Cardiac muscle cell (in vitro differentiated cells and primary cell): ENCODE measurements at regions not wholly inside any gene's neighbourhood (a gene's known extent, or its start where the extent isn't known, plus 50 kb on each side); places are given as distances from the start of the nearest gene placed in this dataset.
A peak's percentile ranks its signal among the peaks of the same experiment; 100 is the strongest.

Experiments used
- DNase-seq, 2 donors: peaks; one replicate each; pipeline versions ENCODE4 v3.0.0 to v3.0.0-alpha.2; 2010 to 2017; ENCODE audit warnings: low read depth in 1 of 2, low spot score in 1 of 2
- H3K27ac ChIP-seq: fragments of 200-600 bp; sonication (generic); 2 replicates; pipeline ENCODE4 v1.5.1; 2016
- H3K27me3 ChIP-seq: fragments of 200-600 bp; sonication (generic); 2 replicates; pipeline ENCODE4 v1.6.0; 2016; ENCODE audit warnings: control low read depth
- H3K36me3 ChIP-seq: fragments of 200-600 bp; sonication (generic); 2 replicates; pipeline ENCODE4 v1.5.1; 2016; ENCODE audit warnings: control low read depth
- H3K4me1 ChIP-seq: fragments of 200-600 bp; sonication (generic); 2 replicates; pipeline ENCODE4 v1.8.1; 2017; ENCODE audit warnings: low read depth, mild to moderate bottlenecking, mixed run types
- H3K4me3 ChIP-seq: fragments of 200-600 bp; sonication (generic); 2 replicates; pipeline ENCODE4 v1.5.1; 2016; ENCODE audit warnings: mild to moderate bottlenecking
- H3K9me3 ChIP-seq: fragments of 200-600 bp; sonication (generic); 2 replicates; pipeline ENCODE4 v1.5.1; 2017; ENCODE audit warnings: low read depth, mild to moderate bottlenecking, control low read depth
- TF ChIP-seq, protein P1 (sequence below): IDR thresholded peaks from 2 replicates; pipeline ENCODE4 v1.5.1; 2012; ENCODE audit warnings: low read depth, mild to moderate bottlenecking, low read length

DNA sequence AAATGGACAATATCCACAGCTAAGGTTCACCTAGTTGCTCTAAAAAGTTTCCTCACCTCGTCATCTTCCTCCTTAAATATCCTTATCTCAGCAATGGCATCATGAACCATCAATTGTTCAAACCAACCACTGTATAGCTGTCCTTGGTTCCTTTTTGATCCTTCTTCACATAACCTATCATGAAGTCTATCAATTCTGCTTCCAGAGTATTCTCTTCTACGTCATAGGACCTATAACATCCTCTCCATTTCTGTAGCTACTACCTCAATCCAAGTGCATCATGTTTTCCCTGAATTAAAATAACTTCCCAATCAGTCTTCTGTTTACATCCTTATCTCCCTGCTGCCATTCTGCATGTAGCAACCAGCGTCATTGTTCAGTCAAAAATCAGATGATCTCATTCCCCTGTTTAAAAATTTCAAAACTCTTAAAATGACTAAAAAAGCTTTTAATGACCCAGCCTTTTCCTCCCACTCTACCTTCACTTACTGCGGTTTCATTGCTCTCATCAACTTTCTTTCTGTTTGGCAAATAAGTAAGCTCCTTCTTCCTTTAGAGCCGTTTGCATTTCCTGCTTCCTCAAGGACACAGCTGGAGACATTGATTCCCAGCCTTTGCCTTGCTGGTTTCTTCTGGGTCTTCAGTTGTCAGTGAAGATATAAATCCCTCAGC, 223.9 kb upstream of the MIR17HG start:
- H3K27ac ChIP-seq: no peak overlapping the region
- no peak overlapping the region for H3K4me3 ChIP-seq
- H3K4me1 ChIP-seq: no peaks in the 10 kb centered on the region
- H3K27me3 ChIP-seq: no peaks in the 10 kb centered on the region
- H3K36me3 ChIP-seq: no peaks in the 10 kb centered on the region
- DNase-seq: peak in 1 of 2 donors; percentile 46
- no peaks in the 10 kb centered on the region for H3K9me3 ChIP-seq
- TF ChIP-seq, protein P1, sequence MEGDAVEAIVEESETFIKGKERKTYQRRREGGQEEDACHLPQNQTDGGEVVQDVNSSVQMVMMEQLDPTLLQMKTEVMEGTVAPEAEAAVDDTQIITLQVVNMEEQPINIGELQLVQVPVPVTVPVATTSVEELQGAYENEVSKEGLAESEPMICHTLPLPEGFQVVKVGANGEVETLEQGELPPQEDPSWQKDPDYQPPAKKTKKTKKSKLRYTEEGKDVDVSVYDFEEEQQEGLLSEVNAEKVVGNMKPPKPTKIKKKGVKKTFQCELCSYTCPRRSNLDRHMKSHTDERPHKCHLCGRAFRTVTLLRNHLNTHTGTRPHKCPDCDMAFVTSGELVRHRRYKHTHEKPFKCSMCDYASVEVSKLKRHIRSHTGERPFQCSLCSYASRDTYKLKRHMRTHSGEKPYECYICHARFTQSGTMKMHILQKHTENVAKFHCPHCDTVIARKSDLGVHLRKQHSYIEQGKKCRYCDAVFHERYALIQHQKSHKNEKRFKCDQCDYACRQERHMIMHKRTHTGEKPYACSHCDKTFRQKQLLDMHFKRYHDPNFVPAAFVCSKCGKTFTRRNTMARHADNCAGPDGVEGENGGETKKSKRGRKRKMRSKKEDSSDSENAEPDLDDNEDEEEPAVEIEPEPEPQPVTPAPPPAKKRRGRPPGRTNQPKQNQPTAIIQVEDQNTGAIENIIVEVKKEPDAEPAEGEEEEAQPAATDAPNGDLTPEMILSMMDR: no peak

DNA sequence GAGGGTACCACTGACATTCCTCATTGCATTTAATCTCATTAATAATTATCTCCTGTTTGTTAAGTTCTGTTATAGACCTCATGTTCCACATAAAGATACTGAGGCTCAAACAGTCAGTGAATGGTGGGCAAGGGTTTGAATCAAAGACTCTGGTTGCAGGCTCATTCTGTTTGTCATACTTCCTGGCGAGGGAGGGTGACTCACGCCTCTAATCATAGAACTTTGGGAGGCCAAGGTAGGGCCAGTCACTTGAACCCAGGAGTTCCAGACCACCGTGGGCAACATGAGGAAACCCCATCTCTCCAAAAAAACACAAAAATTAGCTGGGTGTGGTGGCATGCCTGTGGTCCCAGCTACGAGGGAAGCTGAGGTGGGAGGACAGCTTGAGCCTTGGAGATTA, 220.7 kb upstream of the MIR17HG start:
- no peaks in the 10 kb centered on the region for H3K9me3 ChIP-seq
- no peak overlapping the region for H3K4me3 ChIP-seq
- no peaks in the 10 kb centered on the region for H3K4me1 ChIP-seq
- TF ChIP-seq, protein P1: no peak
- H3K27me3 ChIP-seq: no peaks in the 10 kb centered on the region
- H3K27ac ChIP-seq: no peak overlapping the region
- H3K36me3 ChIP-seq: no peaks in the 10 kb centered on the region
- DNase-seq: peak in 1 of 2 donors; percentile 37

DNA sequence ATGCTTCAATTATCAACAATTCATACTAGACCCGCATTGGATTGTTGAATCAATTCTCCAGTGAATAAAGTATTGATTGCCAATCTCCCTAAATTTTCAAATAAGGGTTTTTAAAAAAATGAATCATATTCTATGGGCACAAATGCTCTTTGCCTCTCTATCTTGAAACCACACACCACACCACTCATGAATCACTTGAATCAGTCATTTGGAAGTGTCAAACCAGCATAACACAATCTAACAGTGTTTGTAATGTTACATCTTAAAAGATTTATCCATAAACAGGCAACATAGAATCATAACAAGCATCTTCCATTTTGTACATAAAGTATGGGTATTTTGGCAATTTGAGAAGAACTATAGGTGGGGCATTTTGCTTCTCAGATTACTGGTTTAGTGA, 219.5 kb upstream of the MIR17HG start:
- no peak for DNase-seq
- TF ChIP-seq, protein P1: no peak
- Histone ChIP-seq H3K36me3 (no peaks in the 10 kb centered on the region), H3K27me3 (no peaks in the 10 kb centered on the region), H3K4me1 (no peaks in the 10 kb centered on the region), H3K27ac (no peak overlapping the region), H3K9me3 (no peaks in the 10 kb centered on the region), H3K4me3 (no peak overlapping the region)

DNA sequence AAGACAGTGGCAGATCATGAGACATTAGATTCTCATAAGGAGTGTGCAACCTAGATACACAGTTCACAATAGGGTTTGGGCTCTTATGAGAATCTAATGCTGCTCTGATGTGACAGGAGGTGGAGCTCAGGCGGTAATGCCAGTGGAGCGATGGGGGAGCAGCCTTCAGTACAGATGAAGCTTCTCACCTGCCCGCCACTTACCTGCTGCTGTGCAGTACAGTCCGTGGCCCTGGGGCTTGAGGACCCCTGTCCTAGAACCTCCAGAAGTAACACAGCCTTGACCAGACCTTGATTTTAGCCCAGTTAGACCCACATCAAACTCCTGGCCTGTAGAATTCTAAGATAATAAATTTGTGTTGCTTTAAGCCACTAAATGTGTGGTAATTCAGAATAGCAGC, 215.1 kb upstream of the MIR17HG start:
- Histone ChIP-seq H3K9me3 (no peaks in the 10 kb centered on the region), H3K27ac (no peak overlapping the region), H3K4me3 (no peak overlapping the region), H3K36me3 (no peaks in the 10 kb centered on the region), H3K27me3 (no peaks in the 10 kb centered on the region), H3K4me1 (peaks cover 7% of the 10 kb centered on the region)
- DNase-seq: no peak
- TF ChIP-seq, protein P1: no peak

DNA sequence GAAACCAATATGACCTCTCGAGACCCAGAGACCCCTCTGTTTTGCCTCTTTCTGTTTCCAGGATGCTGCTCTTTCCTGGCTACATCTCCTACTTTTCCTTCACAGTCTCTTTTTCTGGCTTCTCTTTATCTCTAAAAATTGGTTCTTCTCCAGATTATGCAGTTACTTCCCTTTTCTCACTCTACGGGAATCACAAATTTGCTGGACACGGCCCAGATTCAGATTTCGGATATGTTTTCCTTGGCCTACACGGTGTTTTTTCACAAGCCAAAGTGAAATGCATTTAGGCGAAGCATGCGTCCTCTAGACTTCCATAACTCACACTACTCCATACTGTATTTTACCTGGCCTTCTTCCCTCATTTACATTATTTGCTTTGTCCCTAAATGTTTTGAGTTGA, 214.7 kb upstream of the MIR17HG start:
- Histone ChIP-seq H3K27ac (no peak overlapping the region), H3K36me3 (no peaks in the 10 kb centered on the region), H3K9me3 (no peaks in the 10 kb centered on the region), H3K27me3 (no peaks in the 10 kb centered on the region), H3K4me1 (peaks cover 7% of the 10 kb centered on the region), H3K4me3 (no peak overlapping the region)
- TF ChIP-seq, protein P1: no peak
- DNase-seq: peak in 1 of 2 donors; percentile 85
